HuH-7.5 (cell line): ENCODE measurements at regions not wholly inside any gene's neighbourhood (a gene's known extent, or its start where the extent isn't known, plus 50 kb on each side); places are given as distances from the start of the nearest gene placed in this dataset.
"Not testable (repeated sequence)": the region's sequence is repeated elsewhere in the genome, so short reads cannot be mapped to it uniquely, and the experiment has no call there.

Experiments
- DNase-seq: peaks from one replicate; pipeline ENCODE4 v3.0.0; 2011; ENCODE audit warnings: low spot score

GRCh38 chr6:8361259-8361658 lies 74.1 kb downstream of the SLC35B3 start:
- DNase-seq, result no peak

GRCh38 chr6:8352966-8353340 lies 82.4 kb downstream of the SLC35B3 start:
- no peak for DNase-seq

GRCh38 chr6:8352335-8352965 lies 82.9 kb downstream of the SLC35B3 start:
- no peak for DNase-seq

GRCh38 chr6:8343600-8343999 lies 91.7 kb downstream of the SLC35B3 start:
- DNase-seq, result no peak

- DNase-seq, result no peak
Measured at GRCh38 chr6:8342241-8342819, 93.0 kb downstream of the SLC35B3 start.

GRCh38 chr6:8337147-8337546 lies 98.2 kb downstream of the SLC35B3 start:
- DNase-seq, result no peak

- no peak for DNase-seq
Measured at GRCh38 chr6:8336406-8337057, 98.8 kb downstream of the SLC35B3 start.

- no peak for DNase-seq
Measured at GRCh38 chr6:8335896-8336295, 99.4 kb downstream of the SLC35B3 start.

GRCh38 chr6:8335381-8335780 lies 100.0 kb downstream of the SLC35B3 start:
- no peak for DNase-seq

GRCh38 chr6:8334113-8334512 lies 101.2 kb downstream of the SLC35B3 start:
- no peak for DNase-seq

- no peak for DNase-seq
Measured at GRCh38 chr6:8329562-8329961, 105.8 kb downstream of the SLC35B3 start.

GRCh38 chr6:8325743-8326142 lies 109.6 kb downstream of the SLC35B3 start:
- DNase-seq, result no peak

GRCh38 chr6:8322659-8323058 lies 112.7 kb downstream of the SLC35B3 start:
- DNase-seq, result no peak

- DNase-seq, result no peak
Measured at GRCh38 chr6:8321671-8322404, 113.5 kb downstream of the SLC35B3 start.

GRCh38 chr6:8315154-8315553 lies 120.2 kb downstream of the SLC35B3 start:
- no peak for DNase-seq

- DNase-seq, result no peak
Measured at GRCh38 chr6:8301502-8301901, 133.8 kb downstream of the SLC35B3 start.

GRCh38 chr6:8299034-8299433 lies 136.3 kb downstream of the SLC35B3 start:
- DNase-seq, result no peak

GRCh38 chr6:8282946-8283345 lies 152.4 kb downstream of the SLC35B3 start:
- not testable (repeated sequence) for DNase-seq

- no peak for DNase-seq
Measured at GRCh38 chr6:8282380-8282779, 153.0 kb downstream of the SLC35B3 start.

- DNase-seq, result no peak
Measured at GRCh38 chr6:8279041-8279805, 156.1 kb downstream of the SLC35B3 start.

- no peak for DNase-seq
Measured at GRCh38 chr6:8278562-8278961, 156.8 kb downstream of the SLC35B3 start.

GRCh38 chr6:8277769-8278168 lies 157.6 kb downstream of the SLC35B3 start:
- DNase-seq, result no peak
